AG04450 (cell line): ENCODE measurements at regions not wholly inside any gene's neighbourhood (a gene's known extent, or its start where the extent isn't known, plus 50 kb on each side); places are given as distances from the start of the nearest gene placed in this dataset.

Experiments
- CTCF ChIA-PET: fragments of 300-600, 350-600 bp; formaldehyde crosslinking; extraction: SDS; loops from one replicate; lab custom pipeline; 2022; ENCODE audit warnings: antibody characterized with exemption, inconsistent platforms; lab: Charles Lee
- POLR2A ChIA-PET: fragments of 350-600 bp; formaldehyde crosslinking; extraction: SDS; loops from one replicate; lab custom pipeline; 2021; ENCODE audit warnings: antibody characterized with exemption, inconsistent platforms; lab: Yijun Ruan, JAX
- DNase-seq: peaks from one replicate; pipeline ENCODE4 v3.0.0-alpha.2; 2011; ENCODE audit warnings: low read depth, low spot score
- H3K27ac ChIP-seq: one replicate; pipeline ENCODE4 v1.5.1; 2012; ENCODE audit warnings: low read depth, low read length, control low read depth
- H3K27me3 ChIP-seq: one replicate; pipeline ENCODE4 v1.6.0; 2012; ENCODE audit warnings: low read length; ENCODE audit not compliant: control insufficient read depth, insufficient read depth
- H3K4me3 ChIP-seq: 2 replicates; pipeline ENCODE4 v1.5.1; 2011; ENCODE audit warnings: mild to moderate bottlenecking, low read depth, low read length, control low read depth
- H3K9me3 ChIP-seq: 2 replicates; pipeline ENCODE4 v1.5.1; 2012; ENCODE audit warnings: low read length; ENCODE audit not compliant: control insufficient read depth, insufficient read depth
- TF ChIP-seq, protein P1 (sequence below): IDR thresholded peaks from 2 replicates; pipeline ENCODE4 v1.5.1; 2011; ENCODE audit warnings: low read depth, low read length, control low read depth, inconsistent platforms

GRCh38 chrX:113954297-113954696 lies 629.6 kb upstream of the HTR2C start:
- H3K27me3 ChIP-seq, result no peaks in the 10 kb centered on the region
- POLR2A ChIA-PET, result no interaction called here
- CTCF ChIA-PET, result no interaction called here
- H3K4me3 ChIP-seq, result no peak overlapping the region
- TF ChIP-seq, protein P1, sequence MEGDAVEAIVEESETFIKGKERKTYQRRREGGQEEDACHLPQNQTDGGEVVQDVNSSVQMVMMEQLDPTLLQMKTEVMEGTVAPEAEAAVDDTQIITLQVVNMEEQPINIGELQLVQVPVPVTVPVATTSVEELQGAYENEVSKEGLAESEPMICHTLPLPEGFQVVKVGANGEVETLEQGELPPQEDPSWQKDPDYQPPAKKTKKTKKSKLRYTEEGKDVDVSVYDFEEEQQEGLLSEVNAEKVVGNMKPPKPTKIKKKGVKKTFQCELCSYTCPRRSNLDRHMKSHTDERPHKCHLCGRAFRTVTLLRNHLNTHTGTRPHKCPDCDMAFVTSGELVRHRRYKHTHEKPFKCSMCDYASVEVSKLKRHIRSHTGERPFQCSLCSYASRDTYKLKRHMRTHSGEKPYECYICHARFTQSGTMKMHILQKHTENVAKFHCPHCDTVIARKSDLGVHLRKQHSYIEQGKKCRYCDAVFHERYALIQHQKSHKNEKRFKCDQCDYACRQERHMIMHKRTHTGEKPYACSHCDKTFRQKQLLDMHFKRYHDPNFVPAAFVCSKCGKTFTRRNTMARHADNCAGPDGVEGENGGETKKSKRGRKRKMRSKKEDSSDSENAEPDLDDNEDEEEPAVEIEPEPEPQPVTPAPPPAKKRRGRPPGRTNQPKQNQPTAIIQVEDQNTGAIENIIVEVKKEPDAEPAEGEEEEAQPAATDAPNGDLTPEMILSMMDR, result no peak
- H3K9me3 ChIP-seq, result no peaks in the 10 kb centered on the region
- no peak for DNase-seq
- H3K27ac ChIP-seq, result no peak overlapping the region

- TF ChIP-seq, protein P1, result no peak
- no peaks in the 10 kb centered on the region; the same call in 1 of the 2 replicates for H3K9me3 ChIP-seq
- no peaks in the 10 kb centered on the region for H3K27me3 ChIP-seq
- ChIA-PET CTCF (no interaction called here), POLR2A (no interaction called here)
- no peak for DNase-seq
- no peak overlapping the region for H3K27ac ChIP-seq
- no peak overlapping the region for H3K4me3 ChIP-seq
These were observed 633.7 kb upstream of the HTR2C start for GRCh38 chrX:113950081-113950678.

DNA sequence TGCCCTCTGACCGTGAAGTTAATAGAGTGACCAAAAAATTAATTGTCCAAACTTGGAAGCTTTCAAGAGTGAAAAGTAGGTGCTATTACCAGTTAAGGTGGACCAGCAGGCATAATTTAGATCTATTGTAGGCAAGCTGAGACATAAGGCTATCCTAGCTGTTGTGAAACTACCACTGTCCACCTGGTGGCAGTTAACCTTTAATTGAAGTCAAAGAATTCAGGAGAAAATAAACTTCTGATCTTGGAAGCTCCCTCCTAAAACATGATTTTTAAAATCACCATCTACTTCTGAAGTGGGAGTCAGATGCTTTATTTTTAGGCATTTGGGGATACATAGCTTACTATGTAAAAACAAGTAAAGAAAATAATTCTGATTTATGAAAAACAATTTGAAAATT lies 636.3 kb upstream of the HTR2C start:
- H3K9me3 ChIP-seq, result no peaks in the 10 kb centered on the region; the same call in 1 of the 2 replicates
- DNase-seq, result no peak
- ChIA-PET CTCF (no interaction called here), POLR2A (no interaction called here)
- no peak overlapping the region for H3K27ac ChIP-seq
- TF ChIP-seq, protein P1, result no peak
- no peak overlapping the region for H3K4me3 ChIP-seq
- no peaks in the 10 kb centered on the region for H3K27me3 ChIP-seq

DNA sequence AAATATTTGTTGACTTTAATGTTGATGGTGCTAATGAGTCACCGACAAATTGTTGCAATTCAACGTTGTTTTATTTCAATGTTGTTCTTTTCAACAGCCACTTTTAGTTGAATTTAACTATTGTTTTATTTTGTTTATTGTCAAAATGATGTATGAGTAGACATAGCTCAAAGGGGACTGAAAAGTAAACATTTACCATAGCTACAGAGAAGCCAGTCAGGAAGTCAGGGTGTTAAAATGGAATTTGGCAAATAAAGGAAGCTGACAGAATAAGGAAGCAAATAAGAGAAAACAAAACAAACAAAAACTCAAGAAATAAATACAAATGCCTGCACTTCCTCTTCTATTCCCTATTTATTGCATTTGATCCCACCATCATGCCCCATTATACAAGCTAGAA lies 648.4 kb upstream of the HTR2C start:
- CTCF ChIA-PET, result no interaction called here
- TF ChIP-seq, protein P1, result no peak
- H3K27ac ChIP-seq, result no peak overlapping the region

DNA sequence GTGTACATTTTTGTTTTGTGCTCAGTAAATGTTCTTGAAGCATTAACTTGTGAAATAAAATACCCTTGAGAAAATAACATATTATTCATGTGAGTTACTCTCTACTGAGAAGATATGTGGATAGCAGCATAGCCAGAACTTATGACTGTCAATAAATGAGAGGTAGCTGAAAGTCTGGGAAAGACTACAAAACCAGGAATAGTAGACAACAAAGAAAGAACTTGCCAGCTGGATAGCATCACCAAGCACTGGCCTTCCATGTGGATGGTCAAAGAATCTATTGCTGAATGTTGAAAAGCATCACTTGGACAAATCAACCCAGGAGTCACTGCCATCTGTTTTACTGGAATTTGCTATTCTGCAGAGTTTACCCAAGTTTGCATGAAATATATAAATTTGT lies 650.0 kb upstream of the HTR2C start:
- ChIA-PET CTCF (no interaction called here), POLR2A (no interaction called here)
- DNase-seq, result no peak
- H3K4me3 ChIP-seq, result no peak overlapping the region
- no peak overlapping the region for H3K27ac ChIP-seq
- TF ChIP-seq, protein P1, result no peak
- H3K9me3 ChIP-seq, result peaks cover 8% of the 10 kb centered on the region; the same call in 1 of the 2 replicates
- H3K27me3 ChIP-seq, result no peaks in the 10 kb centered on the region

More for the DNA sequence above, 648.4 kb upstream of the HTR2C start:
- Histone ChIP-seq H3K27me3 (no peaks in the 10 kb centered on the region), H3K4me3 (no peak overlapping the region), H3K9me3 (no peaks in the 10 kb centered on the region)
- no peak for DNase-seq
- POLR2A ChIA-PET, result no interaction called here
